D721Med (cell line): ENCODE measurements at regions not wholly inside any gene's neighbourhood (a gene's known extent, or its start where the extent isn't known, plus 50 kb on each side); places are given as distances from the start of the nearest gene placed in this dataset.

ENCODE experiments used
- DNase-seq: peaks from one replicate; pipeline ENCODE4 v3.0.0; 2011; ENCODE audit warnings: low spot score; ENCODE audit not compliant: insufficient read length
- FAIRE-seq: peaks from 2 replicates; lab custom pipeline; 2011; peaks lifted over from hg19 to GRCh38; lab: Jason Lieb, UNC
- CTCF ChIP-seq: IDR thresholded peaks from 2 replicates; pipeline ENCODE4 v1.5.1; 2012; ENCODE audit warnings: mild to moderate bottlenecking, control low read depth; ENCODE audit not compliant: insufficient read depth; ENCODE audit errors: missing control alignments

- TF ChIP-seq CTCF = no peak
- FAIRE-seq = no peak
- DNase-seq = no peak
Observed at GRCh38 chr2:149658553-149658952, 71.0 kb upstream of the MMADHC start.

GRCh38 chr2:149657401-149658040 is 69.9 kb upstream of the MMADHC start:
- TF ChIP-seq CTCF = no peak
- FAIRE-seq (no peak), DNase-seq (no peak)

- TF ChIP-seq CTCF = no peak
- DNase-seq (no peak), FAIRE-seq (no peak)
Observed at GRCh38 chr2:149656996-149657395, 69.4 kb upstream of the MMADHC start.

- FAIRE-seq (no peak), DNase-seq (no peak)
- no peak for TF ChIP-seq CTCF
Observed at GRCh38 chr2:149653831-149654445, 66.4 kb upstream of the MMADHC start.

- no peak for DNase-seq
- no peak for TF ChIP-seq CTCF
- no peak for FAIRE-seq
Observed at GRCh38 chr2:149652926-149653325, 65.4 kb upstream of the MMADHC start.

GRCh38 chr2:149652526-149652925 is 65.0 kb upstream of the MMADHC start:
- FAIRE-seq (no peak), DNase-seq (no peak)
- TF ChIP-seq CTCF = no peak

- no peak for DNase-seq
- no peak for FAIRE-seq
- TF ChIP-seq CTCF = no peak
Observed at GRCh38 chr2:149651229-149651628, 63.7 kb upstream of the MMADHC start.
